ENCODE measurements at regions not wholly inside any gene's neighbourhood (a gene's known extent, or its start where the extent isn't known, plus 50 kb on each side); places are given as distances from the start of the nearest gene placed in this dataset.

DNA sequence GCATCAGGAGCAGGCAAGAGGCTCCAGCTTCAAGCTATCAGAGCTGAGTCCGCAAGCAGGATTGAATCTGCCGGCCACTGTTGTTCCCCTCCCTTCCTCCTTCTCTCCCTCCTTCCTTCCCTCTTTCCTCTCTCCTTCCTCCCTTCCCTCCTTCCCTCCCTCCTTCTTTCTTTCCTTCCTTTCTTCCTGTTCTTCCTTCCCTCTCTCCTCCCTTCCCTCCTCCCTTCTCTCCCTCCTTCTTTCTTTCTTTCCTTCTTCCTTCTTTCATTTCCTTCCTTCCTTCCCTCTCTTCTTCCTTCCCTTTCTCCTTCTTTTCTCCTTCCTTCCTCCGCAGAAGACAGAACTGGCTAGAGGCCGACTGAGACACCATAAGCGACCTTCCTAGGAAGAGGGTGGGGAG is 534.0 kb downstream of the NPHP4 start:
- no peak for TF ChIP-seq EZH2phosphoT487 (IDR thresholded peaks at IDR 0.05; ENCODE audit: borderline replicate concordance, low read length)
- TF ChIP-seq CTCF (conservative IDR thresholded peaks at IDR 0.05; ENCODE audit: low read depth, low read length) = no peak
- no peak for TF ChIP-seq EZH2 (IDR thresholded peaks at IDR 0.05; ENCODE audit: low read length, unreplicated experiment)
